CD4-positive, alpha-beta T cell (primary cell): ENCODE measurements at regions not wholly inside any gene's neighbourhood (a gene's known extent, or its start where the extent isn't known, plus 50 kb on each side); places are given as distances from the start of the nearest gene placed in this dataset.

Source experiments
- ATAC-seq: fragments of 200-7000 bp; cut with Tn5 transposase; one replicate; pipeline ENCODE4 v1.10.0; 2022; ENCODE audit warnings: mild to moderate bottlenecking; ENCODE audit not compliant: poor library complexity
- CTCF ChIA-PET: fragments of 350-600 bp; sonication (Branson Sonifier 250); formaldehyde crosslinking; loops from one replicate; lab custom pipeline; 2021; ENCODE audit warnings: antibody characterized with exemption, inconsistent platforms; lab: Charles Lee
- POLR2A ChIA-PET: fragments of 350-600 bp; sonication (Branson Sonifier 250); formaldehyde crosslinking; loops from one replicate; lab custom pipeline; 2021; ENCODE audit warnings: antibody characterized with exemption, inconsistent platforms; lab: Charles Lee
- DNase-seq, 14 experiments: peaks; one replicate each; pipeline ENCODE4 v3.0.0-alpha.2; 2013 to 2020; ENCODE audit warnings: mixed read lengths in 2 of 14
- H3K27ac ChIP-seq, 2 donors: one replicate each; pipeline versions ENCODE4 v1.5.1 to v1.7.0; 2013; ENCODE audit warnings: low read length in 2 of 2, low read depth in 1 of 2, mild to moderate bottlenecking in 1 of 2
- H3K27me3 ChIP-seq, 2 experiments: 1 replicate in 1 of 2; 2 replicates in 1 of 2; pipeline versions ENCODE4 v1.6.1 to v1.7.0; 2013; ENCODE audit warnings: low read length in 2 of 2, control low read depth in 1 of 2, mild to moderate bottlenecking in 1 of 2, moderate library complexity in 1 of 2; ENCODE audit not compliant: insufficient read depth in 2 of 2, control insufficient read depth in 1 of 2
- H3K36me3 ChIP-seq: one replicate; pipeline ENCODE4 v1.6.1; 2013; ENCODE audit warnings: low read length, control low read depth; ENCODE audit not compliant: insufficient read depth
- H3K4me1 ChIP-seq: one replicate; pipeline ENCODE4 v1.6.1; 2013; ENCODE audit warnings: low read length, control low read depth; ENCODE audit not compliant: insufficient read depth
- H3K4me3 ChIP-seq: one replicate; pipeline ENCODE4 v1.5.1; 2013; ENCODE audit warnings: mild to moderate bottlenecking, low read length, moderate library complexity
- H3K9me3 ChIP-seq, 2 experiments: 1 replicate in 1 of 2; 2 replicates in 1 of 2; pipeline versions ENCODE4 v1.6.1 to v1.7.0; 2013; ENCODE audit warnings: low read length in 2 of 2, mild to moderate bottlenecking in 2 of 2, control low read depth in 1 of 2, moderate library complexity in 1 of 2; ENCODE audit not compliant: control insufficient read depth in 1 of 2, insufficient read depth in 1 of 2
- H3K27ac Mint-ChIP-seq: one replicate; pipeline ENCODE4 v1.8.0; 2020; ENCODE audit warnings: mixed read lengths
- H3K27me3 Mint-ChIP-seq: one replicate; pipeline ENCODE4 v1.8.0; 2021; ENCODE audit warnings: mixed read lengths
- H3K36me3 Mint-ChIP-seq: one replicate; pipeline ENCODE4 v1.8.0; 2021; ENCODE audit warnings: low read depth, mixed read lengths
- H3K4me1 Mint-ChIP-seq: one replicate; pipeline ENCODE4 v1.8.0; 2021; ENCODE audit warnings: low read depth, mixed read lengths
- H3K4me3 Mint-ChIP-seq: one replicate; pipeline ENCODE4 v1.8.0; 2020; ENCODE audit warnings: mild to moderate bottlenecking, mixed read lengths
- H3K9me3 Mint-ChIP-seq: one replicate; pipeline ENCODE4 v1.8.0; 2020; ENCODE audit warnings: mixed read lengths
- intact Hi-C, 2 experiments: fragments of 100-400 bp; cut with DNase I in 1 of 2; cut with micrococcal nuclease in 1 of 2; formaldehyde crosslinking; loops; one replicate each; pipeline versions ENCODE4 v1.15.1 to v1.9.0; 2023 to 2025; cut with DNase I, micrococcal nuclease
- TF ChIP-seq, protein P1 (sequence below): fragments of 200-600 bp; IDR thresholded peaks from one replicate; pipeline ENCODE4 v1.8.0; 2022; ENCODE audit warnings: antibody characterized with exemption, mild to moderate bottlenecking

DNA sequence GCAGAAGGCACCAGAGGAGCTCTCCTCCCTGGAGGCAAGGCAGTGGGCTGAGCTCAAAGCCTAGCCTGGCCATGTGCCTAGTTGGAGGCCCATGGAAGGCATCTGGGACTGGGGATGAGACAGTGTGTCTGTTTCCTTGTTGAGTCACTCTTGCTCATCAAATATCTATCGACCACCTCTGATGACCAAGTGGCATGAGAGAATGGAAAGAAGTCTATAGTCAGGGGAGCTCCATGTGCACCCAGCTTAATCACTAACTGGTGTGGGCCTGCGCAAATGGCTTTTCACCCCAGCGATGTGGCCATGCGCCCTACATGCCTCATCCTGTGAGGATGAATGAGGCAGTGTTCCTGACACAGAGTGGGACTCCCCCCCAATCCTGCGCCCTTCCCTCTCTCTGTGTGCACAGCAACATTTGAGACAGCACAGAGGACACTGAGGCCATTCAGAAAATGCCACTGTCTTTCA lies 229.9 kb downstream of the RPS24 start:
- DNase-seq (no peak), ATAC-seq (no peak)
- intact Hi-C loops, result no loop called here
- Mint-ChIP-seq H3K4me3 (no peak overlapping the region), H3K9me3 (no peaks in the 10 kb centered on the region), H3K4me1 (no peaks in the 10 kb centered on the region), H3K27ac (no peak overlapping the region), H3K36me3 (no peaks in the 10 kb centered on the region), H3K27me3 (no peaks in the 10 kb centered on the region)
- H3K4me1 ChIP-seq, result no peaks in the 10 kb centered on the region
- no peaks in the 10 kb centered on the region for H3K27me3 ChIP-seq
- POLR2A ChIA-PET, result no interaction called here
- CTCF ChIA-PET, result no interaction called here
- TF ChIP-seq, protein P1, sequence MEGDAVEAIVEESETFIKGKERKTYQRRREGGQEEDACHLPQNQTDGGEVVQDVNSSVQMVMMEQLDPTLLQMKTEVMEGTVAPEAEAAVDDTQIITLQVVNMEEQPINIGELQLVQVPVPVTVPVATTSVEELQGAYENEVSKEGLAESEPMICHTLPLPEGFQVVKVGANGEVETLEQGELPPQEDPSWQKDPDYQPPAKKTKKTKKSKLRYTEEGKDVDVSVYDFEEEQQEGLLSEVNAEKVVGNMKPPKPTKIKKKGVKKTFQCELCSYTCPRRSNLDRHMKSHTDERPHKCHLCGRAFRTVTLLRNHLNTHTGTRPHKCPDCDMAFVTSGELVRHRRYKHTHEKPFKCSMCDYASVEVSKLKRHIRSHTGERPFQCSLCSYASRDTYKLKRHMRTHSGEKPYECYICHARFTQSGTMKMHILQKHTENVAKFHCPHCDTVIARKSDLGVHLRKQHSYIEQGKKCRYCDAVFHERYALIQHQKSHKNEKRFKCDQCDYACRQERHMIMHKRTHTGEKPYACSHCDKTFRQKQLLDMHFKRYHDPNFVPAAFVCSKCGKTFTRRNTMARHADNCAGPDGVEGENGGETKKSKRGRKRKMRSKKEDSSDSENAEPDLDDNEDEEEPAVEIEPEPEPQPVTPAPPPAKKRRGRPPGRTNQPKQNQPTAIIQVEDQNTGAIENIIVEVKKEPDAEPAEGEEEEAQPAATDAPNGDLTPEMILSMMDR, result no peak
- H3K27ac ChIP-seq, result no peak overlapping the region
- no peaks in the 10 kb centered on the region for H3K9me3 ChIP-seq
- H3K4me3 ChIP-seq, result no peak overlapping the region
- no peaks in the 10 kb centered on the region for H3K36me3 ChIP-seq

DNA sequence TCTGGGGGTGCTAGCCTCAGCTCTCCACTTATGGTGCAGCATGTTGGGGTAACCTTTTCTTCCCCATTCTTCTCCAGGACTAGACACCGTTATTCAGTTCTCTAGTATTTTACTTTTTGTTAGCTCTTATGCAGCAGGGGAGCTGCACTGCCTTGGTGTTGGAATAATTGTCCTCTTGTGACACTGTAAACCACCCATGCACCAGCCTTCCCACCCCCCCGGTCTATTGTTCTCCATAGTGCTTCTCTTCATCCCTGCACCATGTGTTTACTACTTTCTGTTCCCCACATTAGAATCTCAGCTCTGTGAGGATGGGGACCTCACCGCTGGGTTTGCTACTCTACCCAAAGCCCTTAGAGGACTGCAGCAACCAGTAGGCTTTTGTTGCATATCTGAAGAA lies 230.7 kb downstream of the RPS24 start:
- intact Hi-C loops, result no loop called here
- POLR2A ChIA-PET, result no interaction called here
- TF ChIP-seq, protein P1, result no peak
- DNase-seq (no peak), ATAC-seq (no peak)
- Histone ChIP-seq H3K27ac (no peak overlapping the region), H3K4me1 (no peaks in the 10 kb centered on the region), H3K9me3 (no peaks in the 10 kb centered on the region), H3K36me3 (no peaks in the 10 kb centered on the region), H3K27me3 (no peaks in the 10 kb centered on the region), H3K4me3 (no peak overlapping the region)
- no peak overlapping the region for H3K4me3 Mint-ChIP-seq
- no peak overlapping the region for H3K27ac Mint-ChIP-seq
- no peaks in the 10 kb centered on the region for H3K9me3 Mint-ChIP-seq
- no peaks in the 10 kb centered on the region for H3K36me3 Mint-ChIP-seq
- CTCF ChIA-PET, result no interaction called here
- H3K4me1 Mint-ChIP-seq, result no peaks in the 10 kb centered on the region
- no peaks in the 10 kb centered on the region for H3K27me3 Mint-ChIP-seq

DNA sequence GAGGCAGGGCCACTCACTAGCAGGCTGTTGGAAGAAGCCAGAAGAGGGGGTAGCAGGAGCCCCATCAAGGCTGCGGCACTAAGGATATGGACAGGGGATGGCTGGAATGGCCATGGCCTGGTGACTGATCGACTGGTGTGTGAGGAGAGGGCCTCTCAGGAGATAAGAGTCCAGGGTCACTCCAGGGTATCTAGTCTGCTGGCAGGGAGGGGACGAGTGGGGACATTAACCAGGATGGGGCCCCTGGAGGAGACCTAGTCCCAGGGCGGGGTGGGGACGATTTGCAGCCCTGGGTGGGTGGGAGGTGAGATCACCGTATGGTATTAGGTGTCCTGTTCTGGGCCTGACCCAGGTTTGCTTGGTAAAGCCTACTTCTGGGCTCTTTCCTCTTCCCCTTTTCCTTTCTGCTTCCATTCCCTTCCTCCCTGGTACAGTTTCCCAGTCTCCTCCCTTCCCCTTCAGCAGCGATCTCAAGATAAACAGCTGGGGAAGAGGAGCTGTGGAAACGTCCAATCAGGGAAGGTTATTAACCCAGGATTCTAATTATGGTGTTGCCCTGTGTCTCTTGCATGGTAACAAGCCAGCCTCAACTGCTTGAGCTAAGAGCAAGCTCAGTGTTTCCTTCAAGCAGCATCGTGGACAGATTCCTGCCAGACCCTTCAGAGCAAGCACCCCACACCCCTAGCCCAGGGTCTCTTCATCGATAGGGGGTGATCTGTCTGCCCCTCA lies 233.2 kb downstream of the RPS24 start:
- no peak overlapping the region for H3K27ac Mint-ChIP-seq
- Histone ChIP-seq H3K27me3 (peaks cover 0 to 2% of the 10 kb centered on the region in 2 experiments), H3K4me1 (no peaks in the 10 kb centered on the region), H3K4me3 (no peak overlapping the region), H3K36me3 (no peaks in the 10 kb centered on the region), H3K9me3 (peaks cover 0 to under 1% of the 10 kb centered on the region in 2 experiments), H3K27ac (no peak overlapping the region)
- no peaks in the 10 kb centered on the region for H3K27me3 Mint-ChIP-seq
- DNase-seq (no peak), ATAC-seq (no peak)
- ChIA-PET CTCF (no interaction called here), POLR2A (no interaction called here)
- intact Hi-C loops, result no loop called here
- H3K9me3 Mint-ChIP-seq, result no peaks in the 10 kb centered on the region
- H3K36me3 Mint-ChIP-seq, result no peaks in the 10 kb centered on the region
- TF ChIP-seq, protein P1, result no peak
- H3K4me3 Mint-ChIP-seq, result no peak overlapping the region
- no peaks in the 10 kb centered on the region for H3K4me1 Mint-ChIP-seq
